Naive thymus-derived CD4-positive, alpha-beta T cell (primary cell): ENCODE measurements at regions not wholly inside any gene's neighbourhood (a gene's known extent, or its start where the extent isn't known, plus 50 kb on each side); places are given as distances from the start of the nearest gene placed in this dataset.

ENCODE experiments used
- ATAC-seq: fragments of 150-1000 bp; cut with Tn5 transposase; 2 replicates; pipeline ENCODE4 v1.10.0; 2021; ENCODE audit warnings: mild to moderate bottlenecking, moderate library complexity
- CTCF ChIA-PET: fragments of 350-600 bp; sonication (Branson Sonifier 250); formaldehyde crosslinking; loops from one replicate; lab custom pipeline; 2021; ENCODE audit warnings: antibody characterized with exemption; lab: Charles Lee
- POLR2A ChIA-PET: fragments of 350-600 bp; sonication (Branson Sonifier 250); formaldehyde crosslinking; loops from one replicate; lab custom pipeline; 2021; ENCODE audit warnings: antibody characterized with exemption, inconsistent platforms; lab: Charles Lee
- DNase-seq, 9 donors: peaks; one replicate each; pipeline versions ENCODE4 v3.0.0 to v3.0.0-alpha.2; 2020 to 2022; ENCODE audit warnings: mixed read lengths in 1 of 9
- H3K27ac ChIP-seq: one replicate; pipeline ENCODE4 v1.7.0; 2013; ENCODE audit warnings: mild to moderate bottlenecking, low read depth, low read length, moderate library complexity
- H3K27me3 ChIP-seq, 2 donors: one replicate each; pipeline ENCODE4 v1.7.0; 2013; ENCODE audit warnings: low read length in 2 of 2, mild to moderate bottlenecking in 2 of 2, moderate library complexity in 2 of 2; ENCODE audit not compliant: control insufficient read depth in 2 of 2, insufficient read depth in 2 of 2
- H3K36me3 ChIP-seq, 3 experiments: 1 replicate in 2 of 3; 2 replicates in 1 of 3; pipeline ENCODE4 v1.7.0; 2013; ENCODE audit warnings: low read length in 3 of 3, mild to moderate bottlenecking in 3 of 3, moderate library complexity in 1 of 3; ENCODE audit not compliant: insufficient read depth in 3 of 3, control insufficient read depth in 2 of 3
- H3K4me1 ChIP-seq, 2 donors: one replicate each; pipeline ENCODE4 v1.7.0; 2013; ENCODE audit warnings: low read length in 2 of 2, mild to moderate bottlenecking in 2 of 2, moderate library complexity in 1 of 2; ENCODE audit not compliant: control insufficient read depth in 2 of 2, insufficient read depth in 2 of 2
- H3K4me3 ChIP-seq: 2 replicates; pipeline ENCODE4 v1.7.0; 2013; ENCODE audit warnings: mild to moderate bottlenecking, low read length
- H3K9me3 ChIP-seq, 3 experiments: 1 replicate in 2 of 3; 2 replicates in 1 of 3; pipeline ENCODE4 v1.7.0; 2013; ENCODE audit warnings: low read length in 3 of 3; ENCODE audit not compliant: control insufficient read depth in 2 of 3
- H3K27ac Mint-ChIP-seq, 9 donors: one replicate each; pipeline ENCODE4 v1.8.0; 2020 to 2022; ENCODE audit warnings: mixed read lengths in 9 of 9, mild to moderate bottlenecking in 8 of 9, moderate library complexity in 5 of 9, inconsistent platforms in 2 of 9
- H3K27me3 Mint-ChIP-seq, 5 donors: one replicate each; pipeline ENCODE4 v1.8.0; 2021 to 2022; ENCODE audit warnings: mixed read lengths in 5 of 5, mild to moderate bottlenecking in 1 of 5
- H3K36me3 Mint-ChIP-seq, 5 donors: one replicate each; pipeline ENCODE4 v1.8.0; 2020 to 2022; ENCODE audit warnings: mixed read lengths in 5 of 5, mild to moderate bottlenecking in 3 of 5, inconsistent platforms in 1 of 5
- H3K4me1 Mint-ChIP-seq, 7 donors: one replicate each; pipeline ENCODE4 v1.8.0; 2020 to 2022; ENCODE audit warnings: mixed read lengths in 7 of 7, mild to moderate bottlenecking in 3 of 7, inconsistent platforms in 1 of 7
- H3K4me3 Mint-ChIP-seq, 10 donors: one replicate each; pipeline ENCODE4 v1.8.0; 2020 to 2022; ENCODE audit warnings: mild to moderate bottlenecking in 10 of 10, mixed read lengths in 10 of 10, moderate library complexity in 6 of 10, inconsistent platforms in 2 of 10
- H3K9me3 Mint-ChIP-seq, 11 donors: one replicate each; pipeline ENCODE4 v1.8.0; 2020 to 2022; ENCODE audit warnings: mixed read lengths in 11 of 11, mild to moderate bottlenecking in 4 of 11, inconsistent platforms in 1 of 11, moderate library complexity in 1 of 11
- intact Hi-C, 2 donors: fragments of 100-400 bp; cut with micrococcal nuclease; formaldehyde crosslinking; loops; one replicate each; pipeline ENCODE4 v1.15.1; 2023

GRCh38 chr11:56898856-56899255, 89.9 kb upstream of the OR5AK2 start:
- H3K27me3 Mint-ChIP-seq: peaks cover 0 to 4% (median 0%) of the 10 kb centered on the region in 5 donors
- no peaks in the 10 kb centered on the region for H3K4me1 Mint-ChIP-seq
- H3K36me3 Mint-ChIP-seq: no peaks in the 10 kb centered on the region

GRCh38 chr11:56890584-56891305, 98.0 kb upstream of the OR5AK2 start:
- peaks cover 0 to 5% (median 0%) of the 10 kb centered on the region in 5 donors for H3K36me3 Mint-ChIP-seq
- peaks cover 0 to 12% (median 0%) of the 10 kb centered on the region in 11 donors for H3K9me3 Mint-ChIP-seq
- no peak overlapping the region for H3K4me3 Mint-ChIP-seq
- no peak overlapping the region for H3K27ac Mint-ChIP-seq
- Histone ChIP-seq H3K4me3 (no peak overlapping the region), H3K27ac (no peak overlapping the region), H3K36me3 (no peaks in the 10 kb centered on the region), H3K9me3 (no peaks in the 10 kb centered on the region), H3K4me1 (no peaks in the 10 kb centered on the region), H3K27me3 (no peaks in the 10 kb centered on the region)
- POLR2A ChIA-PET: no interaction called here
- H3K4me1 Mint-ChIP-seq: no peaks in the 10 kb centered on the region
- DNase-seq (no peak), ATAC-seq (no peak)
- CTCF ChIA-PET: no interaction called here
- H3K27me3 Mint-ChIP-seq: peaks cover 0 to 15% (median 5%) of the 10 kb centered on the region in 5 donors
- intact Hi-C loops: no loop called here

More at GRCh38 chr11:56898856-56899255, 89.9 kb upstream of the OR5AK2 start:
- DNase-seq (no peak), ATAC-seq (no peak)
- H3K4me3 Mint-ChIP-seq: no peak overlapping the region
- Histone ChIP-seq H3K4me1 (no peaks in the 10 kb centered on the region), H3K9me3 (no peaks in the 10 kb centered on the region), H3K27ac (no peak overlapping the region), H3K27me3 (no peaks in the 10 kb centered on the region), H3K4me3 (no peak overlapping the region), H3K36me3 (no peaks in the 10 kb centered on the region)
- ChIA-PET CTCF (no interaction called here), POLR2A (no interaction called here)
- intact Hi-C loops: no loop called here
- H3K9me3 Mint-ChIP-seq: peaks cover 0 to 15% (median 0%) of the 10 kb centered on the region in 11 donors
- H3K27ac Mint-ChIP-seq: no peak overlapping the region

- intact Hi-C loops: no loop called here
- H3K4me1 ChIP-seq: no peaks in the 10 kb centered on the region
- H3K36me3 ChIP-seq: no peaks in the 10 kb centered on the region
- peaks cover 0 to 15% (median 5%) of the 10 kb centered on the region in 5 donors for H3K27me3 Mint-ChIP-seq
- ChIA-PET CTCF (no interaction called here), POLR2A (no interaction called here)
- peaks cover 0 to 5% (median 0%) of the 10 kb centered on the region in 5 donors for H3K36me3 Mint-ChIP-seq
- ATAC-seq (no peak), DNase-seq (no peak)
- no peak overlapping the region for H3K4me3 ChIP-seq
- H3K4me1 Mint-ChIP-seq: no peaks in the 10 kb centered on the region
- no peak overlapping the region for H3K4me3 Mint-ChIP-seq
- no peaks in the 10 kb centered on the region for H3K9me3 ChIP-seq
- no peak overlapping the region for H3K27ac ChIP-seq
- H3K27ac Mint-ChIP-seq: no peak overlapping the region
- no peaks in the 10 kb centered on the region for H3K27me3 ChIP-seq
- H3K9me3 Mint-ChIP-seq: peaks cover 0 to 12% (median 0%) of the 10 kb centered on the region in 11 donors
Observed at GRCh38 chr11:56889986-56890385, 98.7 kb upstream of the OR5AK2 start.

GRCh38 chr11:56887940-56888339, 100.8 kb upstream of the OR5AK2 start:
- Histone ChIP-seq H3K36me3 (no peaks in the 10 kb centered on the region), H3K27ac (no peak overlapping the region), H3K4me3 (no peak overlapping the region), H3K9me3 (no peaks in the 10 kb centered on the region), H3K27me3 (no peaks in the 10 kb centered on the region), H3K4me1 (no peaks in the 10 kb centered on the region)
- ATAC-seq (no peak), DNase-seq (no peak)
- intact Hi-C loops: no loop called here
- Mint-ChIP-seq H3K4me3 (no peak overlapping the region), H3K27ac (no peak overlapping the region), H3K4me1 (no peaks in the 10 kb centered on the region), H3K36me3 (peaks cover 0 to 5% (median 0%) of the 10 kb centered on the region in 5 donors), H3K27me3 (peaks cover 0 to 16% (median 5%) of the 10 kb centered on the region in 5 donors), H3K9me3 (peaks cover 0 to 4% (median 0%) of the 10 kb centered on the region in 11 donors)
- ChIA-PET POLR2A (no interaction called here), CTCF (no interaction called here)

- Mint-ChIP-seq H3K36me3 (peaks cover 0 to 5% (median 0%) of the 10 kb centered on the region in 5 donors), H3K27me3 (peaks cover 0 to 16% (median 5%) of the 10 kb centered on the region in 5 donors), H3K4me1 (no peaks in the 10 kb centered on the region), H3K9me3 (peaks cover 0 to 5% (median 0%) of the 10 kb centered on the region in 11 donors), H3K27ac (no peak overlapping the region), H3K4me3 (no peak overlapping the region)
- no peak overlapping the region for H3K4me3 ChIP-seq
- no peaks in the 10 kb centered on the region for H3K9me3 ChIP-seq
- H3K27me3 ChIP-seq: no peaks in the 10 kb centered on the region
- ChIA-PET POLR2A (no interaction called here), CTCF (no interaction called here)
- intact Hi-C loops: no loop called here
- H3K36me3 ChIP-seq: no peaks in the 10 kb centered on the region
- ATAC-seq: no peak
- H3K4me1 ChIP-seq: no peaks in the 10 kb centered on the region
- DNase-seq: no peak
- H3K27ac ChIP-seq: no peak overlapping the region
Observed at GRCh38 chr11:56886455-56886854, 102.3 kb upstream of the OR5AK2 start.

- Histone ChIP-seq H3K4me1 (no peaks in the 10 kb centered on the region), H3K9me3 (no peaks in the 10 kb centered on the region), H3K4me3 (no peak overlapping the region), H3K36me3 (no peaks in the 10 kb centered on the region), H3K27me3 (no peaks in the 10 kb centered on the region), H3K27ac (no peak overlapping the region)
- ATAC-seq (no peak), DNase-seq (no peak)
- peaks cover 0 to 5% (median 0%) of the 10 kb centered on the region in 11 donors for H3K9me3 Mint-ChIP-seq
- CTCF ChIA-PET: no interaction called here
- H3K27ac Mint-ChIP-seq: no peak overlapping the region
- intact Hi-C loops: no loop called here
- H3K4me3 Mint-ChIP-seq: no peak overlapping the region
- POLR2A ChIA-PET: no interaction called here
- H3K27me3 Mint-ChIP-seq: peaks cover 0 to 22% (median 5%) of the 10 kb centered on the region in 5 donors
- peaks cover 0 to 5% (median 0%) of the 10 kb centered on the region in 5 donors for H3K36me3 Mint-ChIP-seq
- no peaks in the 10 kb centered on the region for H3K4me1 Mint-ChIP-seq
Observed at GRCh38 chr11:56885854-56886253, 102.9 kb upstream of the OR5AK2 start.

- Mint-ChIP-seq H3K27ac (no peak overlapping the region), H3K9me3 (peaks cover 0 to 5% (median 0%) of the 10 kb centered on the region in 11 donors), H3K4me1 (no peaks in the 10 kb centered on the region), H3K27me3 (peaks cover 0 to 25% (median 3%) of the 10 kb centered on the region in 5 donors), H3K36me3 (peaks cover 0 to 2% (median 0%) of the 10 kb centered on the region in 5 donors), H3K4me3 (no peak overlapping the region)
- CTCF ChIA-PET: no interaction called here
- H3K36me3 ChIP-seq: no peaks in the 10 kb centered on the region
- ATAC-seq (no peak), DNase-seq (no peak)
- no peaks in the 10 kb centered on the region for H3K27me3 ChIP-seq
- H3K4me1 ChIP-seq: no peaks in the 10 kb centered on the region
- H3K9me3 ChIP-seq: no peaks in the 10 kb centered on the region
- intact Hi-C loops: no loop called here
- no peak overlapping the region for H3K4me3 ChIP-seq
- POLR2A ChIA-PET: no interaction called here
- no peak overlapping the region for H3K27ac ChIP-seq
Observed at GRCh38 chr11:56885177-56885576, 103.5 kb upstream of the OR5AK2 start.
